GM18519 (cell line): ENCODE measurements at regions not wholly inside any gene's neighbourhood (a gene's known extent, or its start where the extent isn't known, plus 50 kb on each side); places are given as distances from the start of the nearest gene placed in this dataset.
"Not testable (repeated sequence)": the region's sequence is repeated elsewhere in the genome, so short reads cannot be mapped to it uniquely, and the experiment has no call there.

Experiments
- ATAC-seq: cut with Tn5 transposase; IDR thresholded peaks from one replicate; pipeline ENCODE4 v1.9.1; 2021; ENCODE audit warnings: mild to moderate bottlenecking, moderate library complexity; ENCODE audit not compliant: unreplicated experiment, low FRiP score

- ATAC-seq = no peak
Observed at GRCh38 chr10:85080934-85081333, 752.5 kb downstream of the CCSER2 start.

DNA sequence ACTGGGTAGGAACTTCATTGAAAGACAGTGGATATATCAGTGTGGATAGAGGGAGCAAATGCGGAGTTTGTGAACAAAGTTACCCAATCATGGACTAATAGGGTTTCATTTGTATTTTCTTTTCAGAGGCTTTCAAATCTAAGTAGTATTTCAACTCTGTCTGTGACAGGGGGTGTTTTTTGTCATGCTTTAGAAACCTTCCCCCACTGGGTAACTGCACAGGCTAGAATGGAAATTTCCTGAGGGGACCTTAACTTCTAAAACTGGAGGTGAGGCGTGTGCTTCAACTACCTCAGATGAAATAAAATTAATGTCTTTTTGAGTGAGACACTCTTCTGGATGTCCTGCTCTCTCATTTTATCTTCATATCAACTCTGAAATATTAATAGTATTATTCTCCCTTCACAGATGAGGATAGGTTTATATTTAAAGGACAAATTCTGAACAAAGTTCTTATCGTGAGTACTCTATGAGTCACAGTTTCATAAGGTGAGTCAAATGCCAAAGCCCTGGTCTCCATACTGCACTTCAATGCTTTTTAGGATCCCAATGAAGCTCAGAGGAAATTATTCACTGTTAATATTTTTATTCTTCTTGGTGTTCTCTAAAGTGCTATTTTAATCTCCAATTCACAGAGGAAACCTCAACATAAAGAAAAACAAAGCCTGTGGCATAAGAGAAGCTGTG, 770.6 kb downstream of the CCSER2 start:
- no peak for ATAC-seq

- no peak for ATAC-seq
Observed at GRCh38 chr10:85100495-85100894, 772.1 kb downstream of the CCSER2 start.

GRCh38 chr10:85105614-85106255, 777.3 kb downstream of the CCSER2 start:
- ATAC-seq = no peak

- ATAC-seq = no peak
Observed at GRCh38 chr10:85111271-85111670, 782.9 kb downstream of the CCSER2 start.

GRCh38 chr10:85124603-85125051, 796.2 kb downstream of the CCSER2 start:
- ATAC-seq = no peak

GRCh38 chr10:85137253-85137652, 808.9 kb downstream of the CCSER2 start:
- ATAC-seq = no peak

DNA sequence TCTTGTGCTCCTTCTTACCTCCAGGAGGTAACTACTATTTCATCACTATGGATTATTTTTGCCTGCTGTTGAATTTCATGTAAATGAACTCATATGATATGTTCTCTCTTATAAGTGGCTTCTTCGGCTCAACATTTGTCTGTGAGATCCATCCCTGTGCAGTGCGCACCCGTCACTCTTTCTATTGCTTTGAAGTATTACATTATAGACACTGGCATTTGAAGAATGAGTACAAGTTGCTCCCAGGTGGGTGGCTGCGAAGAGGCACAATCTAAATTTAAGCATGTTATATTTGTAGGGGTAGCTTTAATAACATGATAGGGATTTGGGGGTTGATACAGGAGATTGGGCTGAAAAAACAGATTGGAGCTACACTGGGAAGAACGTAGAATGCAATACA, 809.7 kb downstream of the CCSER2 start:
- ATAC-seq = no peak

DNA sequence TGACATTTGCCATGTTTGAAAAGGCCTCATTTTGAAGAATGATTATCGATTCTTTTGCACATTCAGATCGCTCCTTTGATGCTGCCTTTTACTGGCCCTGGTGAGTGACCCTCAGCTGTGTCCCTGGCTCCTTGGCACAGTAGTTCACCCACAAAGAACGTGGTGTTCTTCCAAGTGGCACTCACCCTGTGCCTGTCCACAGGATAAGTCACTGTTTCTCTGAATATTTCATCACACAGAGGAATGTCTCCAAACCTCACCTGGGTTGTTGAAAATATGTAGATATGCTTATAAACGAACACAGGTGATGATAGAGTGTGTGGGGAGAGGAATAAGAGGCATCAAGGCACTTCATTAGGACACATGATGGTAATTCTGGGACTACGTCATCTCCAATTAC, 810.7 kb downstream of the CCSER2 start:
- ATAC-seq = no peak

DNA sequence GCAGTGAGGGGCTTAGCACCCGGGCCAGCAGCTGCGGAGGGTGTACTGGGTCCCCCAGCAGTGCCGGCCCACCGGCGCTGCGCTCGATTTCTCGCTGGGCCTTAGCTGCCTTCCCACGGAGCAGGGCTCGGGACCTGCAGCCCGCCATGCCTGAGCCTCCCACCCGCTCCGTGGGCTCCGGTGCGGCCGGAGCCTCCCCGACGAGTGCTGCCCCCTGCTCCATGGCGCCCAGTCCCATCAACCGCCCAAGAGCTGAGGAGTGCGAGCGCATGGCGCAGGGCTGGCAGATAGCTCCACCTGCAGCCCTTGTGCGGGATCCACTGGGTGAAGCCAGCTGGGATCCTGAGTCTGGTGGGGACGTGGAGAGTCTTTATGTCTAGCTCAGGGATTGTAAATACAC, 813.1 kb downstream of the CCSER2 start:
- ATAC-seq = not testable (repeated sequence)

DNA sequence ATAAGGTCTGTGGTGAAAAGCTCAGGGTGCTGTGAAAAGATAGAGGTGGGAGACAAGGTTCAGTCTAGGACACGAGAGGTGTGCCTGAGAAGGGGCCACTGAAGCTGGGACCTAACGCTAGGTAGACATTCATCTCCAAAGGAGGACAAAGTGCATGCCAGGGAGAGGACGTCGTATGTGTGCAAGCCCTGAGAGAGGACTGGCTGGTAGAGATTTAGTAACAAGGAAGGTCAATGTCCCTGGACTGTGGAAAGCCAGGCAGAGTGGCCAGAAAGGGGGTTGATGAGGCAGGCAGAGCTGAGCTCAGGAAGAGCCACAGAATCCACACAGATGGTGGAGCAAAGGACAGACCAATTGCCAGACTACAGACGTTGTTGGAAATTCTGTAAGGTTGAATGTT, 817.6 kb downstream of the CCSER2 start:
- ATAC-seq = no peak

- no peak for ATAC-seq
Observed at GRCh38 chr10:85147346-85148250, 819.2 kb downstream of the CCSER2 start.

GRCh38 chr10:85148693-85149640, 820.6 kb downstream of the CCSER2 start:
- no peak for ATAC-seq

DNA sequence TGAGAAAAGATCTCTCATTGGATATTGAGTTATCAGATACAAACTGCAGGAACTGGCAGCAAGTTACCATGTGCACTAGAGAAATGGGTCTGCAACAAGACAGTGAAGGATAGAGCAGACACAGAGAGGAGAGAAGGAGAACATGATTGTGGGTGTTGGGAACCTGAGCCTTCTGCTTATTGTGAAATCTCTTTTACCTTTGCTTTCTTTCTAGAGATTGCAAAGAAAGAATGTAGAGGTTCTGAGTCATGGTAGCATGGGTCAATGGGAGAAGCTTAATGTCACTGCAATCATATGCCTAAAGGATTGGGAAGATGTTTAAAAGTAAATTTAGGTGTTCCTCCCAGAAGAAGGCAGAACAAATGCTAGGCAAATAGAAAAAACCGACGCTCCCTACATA, 821.4 kb downstream of the CCSER2 start:
- no peak for ATAC-seq

- no peak for ATAC-seq
Observed at GRCh38 chr10:85151506-85151905, 823.1 kb downstream of the CCSER2 start.

GRCh38 chr10:85152496-85152895, 824.1 kb downstream of the CCSER2 start:
- no peak for ATAC-seq

DNA sequence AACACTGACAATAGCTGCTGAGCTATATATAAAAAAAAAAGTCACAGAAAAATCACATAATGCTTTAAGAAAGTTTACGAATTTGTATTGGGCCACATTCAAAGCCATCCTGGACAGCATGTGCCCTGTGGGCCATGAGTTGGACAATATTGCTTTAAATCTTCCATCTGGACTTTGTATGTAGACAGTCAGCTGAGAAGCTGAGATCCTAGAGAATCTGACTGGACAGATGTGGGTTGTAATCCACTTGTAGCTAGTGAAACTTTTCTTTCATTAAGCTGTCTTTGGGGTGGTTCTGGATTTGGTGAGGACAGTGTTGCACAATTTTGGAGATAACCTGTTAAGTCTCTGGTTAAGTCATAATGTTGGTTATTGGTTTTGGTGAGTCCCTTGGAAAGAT, 824.5 kb downstream of the CCSER2 start:
- no peak for ATAC-seq

- ATAC-seq = no peak
Observed at GRCh38 chr10:85157206-85157605, 828.8 kb downstream of the CCSER2 start.

GRCh38 chr10:85168243-85168642, 839.9 kb downstream of the CCSER2 start:
- no peak for ATAC-seq

GRCh38 chr10:85170026-85170425, 841.6 kb downstream of the CCSER2 start:
- no peak for ATAC-seq
